Suprapubic skin (tissue), 4 donors: ENCODE measurements at regions not wholly inside any gene's neighbourhood (a gene's known extent, or its start where the extent isn't known, plus 50 kb on each side); places are given as distances from the start of the nearest gene placed in this dataset.

Experiments used
- DNase-seq, 2 donors: peaks; one replicate each; pipeline ENCODE4 v3.0.0-alpha.2; 2019; ENCODE audit warnings: low spot score in 2 of 2
- H3K27ac ChIP-seq: fragments of 200-600 bp; sonication (generic); one replicate; pipeline ENCODE4 v1.5.1; 2019
- H3K27me3 ChIP-seq: fragments of 200-600 bp; sonication (generic); one replicate; pipeline ENCODE4 v1.5.1; 2019
- H3K36me3 ChIP-seq: fragments of 200-600 bp; sonication (generic); one replicate; pipeline ENCODE4 v1.5.1; 2019
- H3K4me1 ChIP-seq: fragments of 200-600 bp; sonication (generic); one replicate; pipeline ENCODE4 v1.5.1; 2019
- H3K4me3 ChIP-seq: fragments of 200-600 bp; sonication (generic); one replicate; pipeline ENCODE4 v1.5.1; 2019; ENCODE audit warnings: mild to moderate bottlenecking
- H3K9me3 ChIP-seq: fragments of 200-600 bp; sonication (generic); one replicate; pipeline ENCODE4 v1.5.1; 2019
- CTCF ChIP-seq, 2 donors: fragments of 200-600 bp in 1 of 2; fragments of 450-650 bp in 1 of 2; sonication (generic) in 1 of 2; IDR thresholded peaks; one replicate each; pipeline ENCODE4 v1.5.1; 2016 to 2019; ENCODE audit warnings: antibody characterized with exemption in 2 of 2, mild to moderate bottlenecking in 1 of 2, moderate library complexity in 1 of 2
- EP300 ChIP-seq: sonication (generic); formaldehyde crosslinking; IDR thresholded peaks from one replicate; pipeline ENCODE4 v1.6.1; 2017; ENCODE audit warnings: antibody characterized with exemption
- POLR2A ChIP-seq, 2 donors: fragments of 450-650 bp; IDR thresholded peaks; one replicate each; pipeline ENCODE4 v1.6.1; 2017; ENCODE audit warnings: antibody characterized with exemption in 2 of 2, mild to moderate bottlenecking in 2 of 2, moderate library complexity in 2 of 2
- POLR2AphosphoS5 ChIP-seq, 3 donors: sonication (generic); formaldehyde crosslinking; IDR thresholded peaks; one replicate each; pipeline ENCODE4 v1.6.1; 2017; ENCODE audit warnings: antibody characterized with exemption in 3 of 3
- WGBS: methylation state at CpG from one replicate; pipeline ENCODE4 v1.1.5; 2018; 5-methylcytosine and 5-hydroxymethylcytosine counted together

DNA sequence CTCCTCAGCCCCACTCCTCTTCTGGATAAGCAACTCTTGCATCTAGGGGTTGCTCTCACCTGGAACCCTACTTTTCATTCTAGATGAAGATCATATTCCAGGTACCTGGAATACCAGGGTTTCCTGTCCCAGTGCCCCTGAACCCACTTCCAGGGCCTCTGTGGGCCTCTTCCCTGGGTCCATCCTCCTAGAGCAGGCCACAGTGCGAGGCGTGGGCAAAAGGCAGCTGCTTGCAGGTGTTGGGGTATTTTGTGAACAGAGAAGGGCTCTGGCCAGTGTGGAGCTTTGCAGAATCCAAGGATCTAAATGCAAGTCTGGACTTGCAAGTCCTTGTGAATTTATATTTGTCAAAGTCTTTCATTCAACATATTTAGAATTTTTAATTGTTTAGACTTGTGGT lies 240.4 kb upstream of the POU3F1 start:
- Histone ChIP-seq H3K27me3 (peaks cover 4% of the 10 kb centered on the region), H3K27ac (no peak overlapping the region), H3K36me3 (no peaks in the 10 kb centered on the region), H3K4me1 (no peaks in the 10 kb centered on the region), H3K4me3 (no peak overlapping the region), H3K9me3 (no peaks in the 10 kb centered on the region)
- TF ChIP-seq CTCF (IDR thresholded peaks at IDR 0.05) (no peak), POLR2AphosphoS5 (IDR thresholded peaks at IDR 0.05) (no peak), POLR2A (IDR thresholded peaks at IDR 0.05) (no peak), EP300 (no peak)
- 88% methylated on average over 2 of the region's 2 CpGs for WGBS
- DNase-seq, result no peak

- no peak overlapping the region for H3K27ac ChIP-seq
- H3K4me1 ChIP-seq, result no peaks in the 10 kb centered on the region
- DNase-seq, result no peak
- H3K4me3 ChIP-seq, result no peak overlapping the region
- WGBS, result 63% methylated on average over 12 of the region's 12 CpGs
- TF ChIP-seq CTCF (IDR thresholded peaks at IDR 0.05) (no peak), POLR2A (IDR thresholded peaks at IDR 0.05) (no peak), POLR2AphosphoS5 (IDR thresholded peaks at IDR 0.05) (no peak), EP300 (no peak)
- H3K36me3 ChIP-seq, result no peaks in the 10 kb centered on the region
- H3K9me3 ChIP-seq, result no peaks in the 10 kb centered on the region
- H3K27me3 ChIP-seq, result peaks cover 4% of the 10 kb centered on the region
Observed at GRCh38 chr1:38285807-38286530, 239.4 kb upstream of the POU3F1 start.

- Histone ChIP-seq H3K4me3 (no peak overlapping the region), H3K27ac (no peak overlapping the region), H3K27me3 (peaks cover 8% of the 10 kb centered on the region), H3K9me3 (no peaks in the 10 kb centered on the region), H3K36me3 (no peaks in the 10 kb centered on the region), H3K4me1 (no peaks in the 10 kb centered on the region)
- no peak for DNase-seq
- TF ChIP-seq CTCF (IDR thresholded peaks at IDR 0.05) (no peak), POLR2A (IDR thresholded peaks at IDR 0.05) (no peak), EP300 (no peak), POLR2AphosphoS5 (IDR thresholded peaks at IDR 0.05) (no peak)
- 78% methylated on average over 5 of the region's 5 CpGs for WGBS
Observed at GRCh38 chr1:38284953-38285352, 238.4 kb upstream of the POU3F1 start.

- no peak for TF ChIP-seq CTCF (IDR thresholded peaks at IDR 0.05)
- no peak for TF ChIP-seq POLR2A (IDR thresholded peaks at IDR 0.05)
- TF ChIP-seq EP300, result no peak
- no peak for TF ChIP-seq POLR2AphosphoS5 (IDR thresholded peaks at IDR 0.05)
- Histone ChIP-seq H3K36me3 (no peaks in the 10 kb centered on the region), H3K9me3 (peaks cover 4% of the 10 kb centered on the region), H3K27ac (no peak overlapping the region), H3K27me3 (peaks cover 8% of the 10 kb centered on the region), H3K4me1 (no peaks in the 10 kb centered on the region), H3K4me3 (no peak overlapping the region)
- WGBS, result 72% methylated on average over 14 of the region's 14 CpGs
- DNase-seq, result no peak
Observed at GRCh38 chr1:38283696-38284470, 237.3 kb upstream of the POU3F1 start.

GRCh38 chr1:38279148-38279547 lies 232.6 kb upstream of the POU3F1 start:
- no peaks in the 10 kb centered on the region for H3K4me1 ChIP-seq
- peaks cover 10% of the 10 kb centered on the region for H3K9me3 ChIP-seq
- no peak overlapping the region for H3K4me3 ChIP-seq
- H3K27ac ChIP-seq, result no peak overlapping the region
- DNase-seq, result no peak
- TF ChIP-seq POLR2AphosphoS5 (IDR thresholded peaks at IDR 0.05) (no peak), EP300 (no peak), CTCF (IDR thresholded peaks at IDR 0.05) (no peak), POLR2A (IDR thresholded peaks at IDR 0.05) (no peak)
- peaks cover 5% of the 10 kb centered on the region for H3K27me3 ChIP-seq
- no peaks in the 10 kb centered on the region for H3K36me3 ChIP-seq
